H1 (cell line): ENCODE measurements at regions not wholly inside any gene's neighbourhood (a gene's known extent, or its start where the extent isn't known, plus 50 kb on each side); places are given as distances from the start of the nearest gene placed in this dataset.

Source experiments
- CTCF ChIA-PET: fragments of 300-600 bp; sonication (Branson Sonifier 250); formaldehyde crosslinking; loops from one replicate; lab custom pipeline; 2021; ENCODE audit not compliant: partially characterized antibody; lab: Charles Lee
- POLR2A ChIA-PET: fragments of 300-600 bp; sonication (Branson Sonifier 250); formaldehyde crosslinking; loops from one replicate; lab custom pipeline; 2021; ENCODE audit warnings: inconsistent platforms; ENCODE audit not compliant: partially characterized antibody; lab: Charles Lee
- DNase-seq, 2 experiments: peaks; one replicate each; pipeline versions ENCODE4 v3.0.0 to v3.0.0-alpha.2; 2010 to 2022; ENCODE audit warnings: low spot score in 2 of 2, low read depth in 1 of 2, mixed read lengths in 1 of 2
- FAIRE-seq: peaks from 2 replicates; lab custom pipeline; 2011; peaks lifted over from hg19 to GRCh38; lab: Jason Lieb, UNC
- H2AFZ ChIP-seq: 2 replicates; pipeline ENCODE4 v1.8.1; 2012; ENCODE audit warnings: low read length, inconsistent platforms
- H2AK5ac ChIP-seq: 2 replicates; pipeline ENCODE4 v1.6.1; 2013; ENCODE audit warnings: low read depth, low read length
- H2BK120ac ChIP-seq: replicated peaks from 2 replicates; pipeline ENCODE3; 2013; ENCODE audit warnings: low read depth, low read length, inconsistent platforms
- H2BK12ac ChIP-seq: 2 replicates; pipeline ENCODE4 v1.6.1; 2013; ENCODE audit warnings: low read depth, low read length
- H2BK15ac ChIP-seq: 2 replicates; pipeline ENCODE4 v1.6.1; 2013; ENCODE audit warnings: low read length
- H2BK20ac ChIP-seq: 2 replicates; pipeline ENCODE4 v1.6.1; 2013; ENCODE audit warnings: low read length
- H2BK5ac ChIP-seq: 2 replicates; pipeline ENCODE4 v1.6.1; 2013; ENCODE audit warnings: low read depth, low read length
- H3K14ac ChIP-seq: 2 replicates; pipeline ENCODE4 v1.6.1; 2013; ENCODE audit warnings: inconsistent platforms; ENCODE audit not compliant: insufficient read length
- H3K18ac ChIP-seq: 2 replicates; pipeline ENCODE4 v1.6.1; 2013; ENCODE audit warnings: low read length; ENCODE audit errors: extremely low read depth
- H3K23ac ChIP-seq: 2 replicates; pipeline ENCODE4 v1.6.1; 2013; ENCODE audit warnings: inconsistent platforms; ENCODE audit not compliant: insufficient read length
- H3K23me2 ChIP-seq: 2 replicates; pipeline ENCODE4 v1.6.1; 2013; ENCODE audit warnings: low read depth, low read length
- H3K27ac ChIP-seq: 2 replicates; pipeline ENCODE4 v1.6.1; 2011; ENCODE audit warnings: low read depth, low read length, inconsistent platforms
- H3K27me3 ChIP-seq, 4 experiments: replicated peaks in 1 of 4; 1 replicate in 1 of 4; 2 replicates in 3 of 4; pipeline versions ENCODE4 v1.6.1 to v1.8.1; 2011 to 2013; ENCODE audit warnings: low read length in 3 of 4, mild to moderate bottlenecking in 3 of 4, inconsistent platforms in 2 of 4, mixed read lengths in 2 of 4, moderate library complexity in 1 of 4; ENCODE audit not compliant: control insufficient read depth in 3 of 4, insufficient read depth in 3 of 4; ENCODE audit errors: extremely low read depth in 1 of 4
- H3K36me3 ChIP-seq, 4 experiments: 2 replicates each; pipeline versions ENCODE4 v1.6.1 to v1.8.1; 2011 to 2013; ENCODE audit warnings: mild to moderate bottlenecking in 4 of 4, low read length in 3 of 4, moderate library complexity in 2 of 4, control low read depth in 1 of 4, inconsistent platforms in 1 of 4; ENCODE audit not compliant: insufficient read depth in 4 of 4, control insufficient read depth in 2 of 4
- H3K4ac ChIP-seq: replicated peaks from 2 replicates; pipeline ENCODE3; 2013; ENCODE audit warnings: low read length, low read depth, mixed read lengths, inconsistent platforms; ENCODE audit not compliant: insufficient read length
- H3K4me1 ChIP-seq, 4 experiments: replicated peaks in 1 of 4; 1 replicate in 1 of 4; 2 replicates in 3 of 4; pipeline versions ENCODE4 v1.6.1 to v1.8.1; 2011 to 2013; ENCODE audit warnings: low read length in 3 of 4, inconsistent platforms in 2 of 4, mixed read lengths in 1 of 4; ENCODE audit not compliant: insufficient read depth in 4 of 4, control insufficient read depth in 3 of 4
- H3K4me2 ChIP-seq, 2 experiments: 2 replicates each; pipeline versions ENCODE4 v1.6.1 to v1.8.1; 2011 to 2013; ENCODE audit warnings: low read depth in 2 of 2, low read length in 2 of 2, control low read depth in 1 of 2, inconsistent platforms in 1 of 2, mild to moderate bottlenecking in 1 of 2; ENCODE audit not compliant: insufficient read depth in 1 of 2
- H3K4me3 ChIP-seq, 4 experiments: fragments of 200-600, 300-600 bp in 1 of 4; sonication (generic), shearing (Covaris generic), sonication (Bioruptor Twin) in 1 of 4; 2 replicates each; pipeline versions ENCODE4 v1.5.1 to v1.8.1; 2011 to 2016; ENCODE audit warnings: low read length in 4 of 4, low read depth in 3 of 4, control low read depth in 2 of 4, inconsistent platforms in 2 of 4, mild to moderate bottlenecking in 2 of 4, mixed read lengths in 1 of 4, moderate library complexity in 1 of 4; ENCODE audit not compliant: insufficient read depth in 2 of 4; ENCODE audit errors: extremely low read depth in 1 of 4
- H3K56ac ChIP-seq: replicated peaks from 2 replicates; pipeline ENCODE3; 2013; ENCODE audit warnings: low read depth, mild to moderate bottlenecking, mixed read lengths, low read length, inconsistent platforms; ENCODE audit not compliant: insufficient read length
- H3K79me1 ChIP-seq: 2 replicates; pipeline ENCODE4 v1.6.1; 2013; ENCODE audit warnings: low read depth, low read length, control low read depth
- H3K79me2 ChIP-seq, 2 experiments: 2 replicates each; pipeline versions ENCODE4 v1.6.1 to v1.8.1; 2012 to 2013; ENCODE audit warnings: low read length in 2 of 2, mild to moderate bottlenecking in 2 of 2, inconsistent platforms in 1 of 2; ENCODE audit not compliant: insufficient read depth in 2 of 2, control insufficient read depth in 1 of 2
- H3K9ac ChIP-seq, 4 experiments: replicated peaks in 1 of 4; 1 replicate in 1 of 4; 2 replicates in 3 of 4; pipeline versions ENCODE4 v1.6.1 to v1.8.1; 2011 to 2013; ENCODE audit warnings: low read depth in 3 of 4, low read length in 3 of 4, control low read depth in 2 of 4, mild to moderate bottlenecking in 2 of 4, moderate library complexity in 2 of 4, inconsistent platforms in 1 of 4; ENCODE audit errors: extremely low read depth in 1 of 4
- H3K9me3 ChIP-seq, 2 experiments: 2 replicates each; pipeline versions ENCODE4 v1.6.1 to v1.8.1; 2012 to 2013; ENCODE audit warnings: mild to moderate bottlenecking in 2 of 2, moderate library complexity in 2 of 2, control low read depth in 1 of 2, inconsistent platforms in 1 of 2, low read depth in 1 of 2, low read length in 1 of 2, mixed read lengths in 1 of 2; ENCODE audit not compliant: insufficient read depth in 2 of 2
- H4K20me1 ChIP-seq, 2 experiments: replicated peaks in 1 of 2; 2 replicates each; pipeline versions ENCODE3 to v1.8.1; 2011 to 2013; ENCODE audit warnings: inconsistent platforms in 2 of 2, low read length in 2 of 2, mild to moderate bottlenecking in 1 of 2; ENCODE audit not compliant: insufficient read depth in 2 of 2, control insufficient read depth in 1 of 2
- H4K5ac ChIP-seq: 2 replicates; pipeline ENCODE4 v1.6.1; 2013; ENCODE audit warnings: low read length, low read depth, mixed read lengths, inconsistent platforms; ENCODE audit not compliant: insufficient read length
- H4K8ac ChIP-seq: 2 replicates; pipeline ENCODE4 v1.8.0; 2013; ENCODE audit warnings: mild to moderate bottlenecking, moderate library complexity, low read length, inconsistent platforms; ENCODE audit not compliant: insufficient read depth; ENCODE audit errors: extremely low read depth
- H4K91ac ChIP-seq: replicated peaks from 2 replicates; pipeline ENCODE3; 2013; ENCODE audit warnings: low read length, mixed read lengths, inconsistent platforms; ENCODE audit not compliant: insufficient read length
- BCL11A ChIP-seq, 2 experiments: IDR thresholded peaks; one replicate each; pipeline ENCODE4 v1.6.1; 2011; ENCODE audit warnings: low read depth in 2 of 2, low read length in 2 of 2, mild to moderate bottlenecking in 2 of 2
- EZH2 ChIP-seq: fragments of 200-600 bp; sonication (generic); IDR thresholded peaks from 2 replicates; pipeline ENCODE4 v1.7.1; 2012; ENCODE audit warnings: low read depth, mild to moderate bottlenecking, moderate library complexity, low read length, inconsistent platforms; ENCODE audit not compliant: severe bottlenecking
- JUN ChIP-seq: IDR thresholded peaks from 2 replicates; pipeline ENCODE4 v1.6.1; 2011; ENCODE audit warnings: low read depth, mild to moderate bottlenecking, improper control_type of control experiment, low read length
- JUND ChIP-seq: IDR thresholded peaks from 2 replicates; pipeline ENCODE4 v1.6.1; 2011; ENCODE audit warnings: mild to moderate bottlenecking, improper control_type of control experiment, low read length
- NANOG ChIP-seq: IDR thresholded peaks from 2 replicates; pipeline ENCODE4 v1.6.1; 2011; ENCODE audit warnings: low read length, low read depth, mild to moderate bottlenecking, inconsistent platforms; ENCODE audit not compliant: insufficient read depth, poor library complexity, severe bottlenecking
- RBBP5 ChIP-seq: IDR thresholded peaks from 2 replicates; pipeline ENCODE4 v1.7.1; 2012; ENCODE audit warnings: low read depth, mild to moderate bottlenecking, inconsistent platforms, low read length, moderate library complexity, borderline replicate concordance
- RNF2 ChIP-seq: fragments of 200-900, 300-1000 bp; sonication (generic); IDR thresholded peaks from 2 replicates; pipeline ENCODE4 v1.7.1; 2016; ENCODE audit warnings: borderline replicate concordance, low read depth, mild to moderate bottlenecking, antibody characterized with exemption, low read length; ENCODE audit not compliant: poor library complexity, severe bottlenecking; ENCODE audit errors: missing control alignments
- SP4 ChIP-seq: IDR thresholded peaks from 2 replicates; pipeline ENCODE4 v1.6.1; 2012; ENCODE audit warnings: low read length, inconsistent platforms
- SUZ12 ChIP-seq: fragments of 200-600 bp; sonication (generic); IDR thresholded peaks from 2 replicates; pipeline ENCODE4 v1.6.1; 2012; ENCODE audit warnings: mild to moderate bottlenecking, inconsistent platforms, low read length, moderate library complexity, mixed read lengths
- YY1 ChIP-seq: IDR thresholded peaks from 2 replicates; pipeline ENCODE4 v1.6.1; 2011; ENCODE audit warnings: low read depth, mild to moderate bottlenecking, low read length
- WGBS, 2 experiments: shearing (Covaris generic) in 1 of 2; methylation state at CpG; one replicate each; pipeline versions ENCODE4 v1.1.6 to v1.1.7; 2013 to 2015; ENCODE audit warnings: low lambda C conversion rate in 2 of 2, mixed read lengths in 2 of 2, inconsistent platforms in 1 of 2, low coverage in 1 of 2, missing lambda C conversion rate in 1 of 2; ENCODE audit not compliant: insufficient replicate concordance in 2 of 2, insufficient coverage in 1 of 2, insufficient read length in 1 of 2; ENCODE audit errors: extremely low coverage in 1 of 2, missing lambda C conversion rate in 1 of 2; 5-methylcytosine and 5-hydroxymethylcytosine counted together
- TF ChIP-seq, protein P1 (sequence below): IDR thresholded peaks from 2 replicates; pipeline ENCODE4 v1.6.1; 2012; ENCODE audit warnings: inconsistent platforms
- TF ChIP-seq, protein P2 (sequence below): IDR thresholded peaks from 2 replicates; pipeline ENCODE4 v1.6.1; 2012; ENCODE audit warnings: low read length, inconsistent platforms

DNA sequence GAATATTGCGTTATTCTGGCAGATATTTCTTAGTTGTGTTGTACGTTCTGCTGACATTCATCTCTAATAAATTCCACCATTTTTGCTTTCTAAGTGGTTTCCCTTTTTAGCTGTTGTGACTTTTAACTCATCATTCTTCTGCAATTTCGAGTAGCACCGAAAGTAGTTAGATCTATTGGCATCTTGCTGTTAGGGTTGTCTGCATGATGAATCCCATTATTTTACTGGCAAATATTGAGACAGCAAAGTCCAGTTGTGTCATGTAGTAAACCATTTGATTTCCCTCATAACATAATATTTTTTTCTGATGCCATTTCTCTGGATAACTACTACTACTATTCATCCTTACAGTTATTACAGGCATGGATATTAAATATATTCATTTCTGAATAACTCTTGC lies 143.9 kb downstream of the SLITRK1 start:
- H3K79me1 ChIP-seq = no peaks in the 10 kb centered on the region
- no peak overlapping the region for H2BK5ac ChIP-seq
- no peak overlapping the region for H4K91ac ChIP-seq
- POLR2A ChIA-PET = no interaction called here
- CTCF ChIA-PET = no interaction called here
- H3K23me2 ChIP-seq = no peaks in the 10 kb centered on the region; the same call in 1 of the 2 replicates
- no peak overlapping the region for H3K23ac ChIP-seq
- H2BK12ac ChIP-seq = no peak overlapping the region
- no peak overlapping the region for H2BK20ac ChIP-seq
- no peak overlapping the region for H3K4ac ChIP-seq
- FAIRE-seq (no peak), DNase-seq (no peak)
- no peaks in the 10 kb centered on the region for H3K36me3 ChIP-seq
- H3K79me2 ChIP-seq = no peaks in the 10 kb centered on the region
- H2AK5ac ChIP-seq = no peak overlapping the region
- H3K18ac ChIP-seq = no peak overlapping the region
- H3K4me2 ChIP-seq = no peak overlapping the region
- H3K14ac ChIP-seq = no peak overlapping the region
- H3K27ac ChIP-seq = no peak overlapping the region
- H3K4me3 ChIP-seq = no peak overlapping the region
- no peak overlapping the region for H4K5ac ChIP-seq
- WGBS, 2 experiments = 91% methylated on average over 4 of the region's 4 CpGs; no CpG with 5 or more reads in 1 of the 2 experiments
- no peaks in the 10 kb centered on the region for H3K9me3 ChIP-seq
- H2BK120ac ChIP-seq = no peak overlapping the region
- no peak overlapping the region for H3K56ac ChIP-seq
- H3K4me1 ChIP-seq = peaks cover 0 to 3% (median 2%) of the 10 kb centered on the region in 4 experiments; a peak in 2 of 7 replicates
- no peak overlapping the region for H3K9ac ChIP-seq
- H2BK15ac ChIP-seq = no peak overlapping the region
- H4K20me1 ChIP-seq = no peaks in the 10 kb centered on the region
- no peak overlapping the region for H2AFZ ChIP-seq
- H3K27me3 ChIP-seq = no peaks in the 10 kb centered on the region
- no peak overlapping the region for H4K8ac ChIP-seq
- TF ChIP-seq, protein P1, sequence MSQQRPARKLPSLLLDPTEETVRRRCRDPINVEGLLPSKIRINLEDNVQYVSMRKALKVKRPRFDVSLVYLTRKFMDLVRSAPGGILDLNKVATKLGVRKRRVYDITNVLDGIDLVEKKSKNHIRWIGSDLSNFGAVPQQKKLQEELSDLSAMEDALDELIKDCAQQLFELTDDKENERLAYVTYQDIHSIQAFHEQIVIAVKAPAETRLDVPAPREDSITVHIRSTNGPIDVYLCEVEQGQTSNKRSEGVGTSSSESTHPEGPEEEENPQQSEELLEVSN = no peak
- TF ChIP-seq RNF2 (no peak), JUND (no peak), RBBP5 (no peak), SP4 (no peak), SUZ12 (no peak), EZH2 (no peak), NANOG (no peak), JUN (no peak), YY1 (no peak), BCL11A (IDR thresholded peaks at IDR 0.05; ENCODE audit: low read depth in 2 of 2, low read length in 2 of 2) (no peak)
- TF ChIP-seq, protein P2, sequence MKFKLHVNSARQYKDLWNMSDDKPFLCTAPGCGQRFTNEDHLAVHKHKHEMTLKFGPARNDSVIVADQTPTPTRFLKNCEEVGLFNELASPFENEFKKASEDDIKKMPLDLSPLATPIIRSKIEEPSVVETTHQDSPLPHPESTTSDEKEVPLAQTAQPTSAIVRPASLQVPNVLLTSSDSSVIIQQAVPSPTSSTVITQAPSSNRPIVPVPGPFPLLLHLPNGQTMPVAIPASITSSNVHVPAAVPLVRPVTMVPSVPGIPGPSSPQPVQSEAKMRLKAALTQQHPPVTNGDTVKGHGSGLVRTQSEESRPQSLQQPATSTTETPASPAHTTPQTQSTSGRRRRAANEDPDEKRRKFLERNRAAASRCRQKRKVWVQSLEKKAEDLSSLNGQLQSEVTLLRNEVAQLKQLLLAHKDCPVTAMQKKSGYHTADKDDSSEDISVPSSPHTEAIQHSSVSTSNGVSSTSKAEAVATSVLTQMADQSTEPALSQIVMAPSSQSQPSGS = no peak
